ENCODE measurements at regions not wholly inside any gene's neighbourhood (a gene's known extent, or its start where the extent isn't known, plus 50 kb on each side); places are given as distances from the start of the nearest gene placed in this dataset.

DNA sequence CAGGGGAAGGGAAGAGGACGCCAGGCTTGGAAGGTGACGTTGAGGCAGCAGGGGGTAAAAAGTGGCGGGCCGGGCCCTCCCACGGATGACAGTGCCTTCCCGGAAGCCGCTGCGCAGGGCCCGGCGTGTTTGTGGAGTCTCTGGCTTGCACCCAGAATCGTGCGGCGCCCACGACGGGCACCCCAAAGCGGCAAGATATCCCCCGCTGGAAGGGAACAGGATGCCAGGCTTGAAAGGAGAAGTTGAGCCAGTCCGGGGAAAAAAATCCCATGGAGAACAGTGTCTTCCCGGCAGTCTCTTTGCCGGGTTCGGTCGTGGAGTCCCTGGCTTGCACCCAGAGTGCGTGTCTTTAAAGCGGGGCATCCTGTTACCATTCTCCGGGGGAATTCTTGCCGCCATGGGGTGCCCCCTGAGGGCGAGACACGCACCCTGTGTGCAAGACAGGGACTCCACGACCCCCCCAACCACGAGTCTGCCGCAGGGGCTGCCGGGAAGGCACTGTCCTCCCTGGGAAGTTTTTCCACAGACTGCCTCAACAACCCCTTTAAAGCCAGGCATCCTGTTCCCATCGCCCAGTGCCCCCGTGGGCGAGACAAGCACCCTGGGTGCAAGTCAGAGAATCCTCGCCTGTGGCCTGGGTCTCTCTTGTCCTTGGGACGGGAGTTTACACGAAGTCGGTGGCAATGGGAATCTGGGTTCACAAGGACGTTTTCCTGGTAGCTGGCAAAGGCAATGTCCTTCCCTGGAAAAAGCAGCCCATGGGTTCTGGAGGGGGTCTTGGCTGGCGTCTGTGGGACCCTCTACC, 156.1 kb upstream of the ALG10B start:
- TF ChIP-seq EZH2 (IDR thresholded peaks at IDR 0.05) (no peak), EZH2phosphoT487 (IDR thresholded peaks at IDR 0.05) (no peak)
- TF ChIP-seq, protein P1, sequence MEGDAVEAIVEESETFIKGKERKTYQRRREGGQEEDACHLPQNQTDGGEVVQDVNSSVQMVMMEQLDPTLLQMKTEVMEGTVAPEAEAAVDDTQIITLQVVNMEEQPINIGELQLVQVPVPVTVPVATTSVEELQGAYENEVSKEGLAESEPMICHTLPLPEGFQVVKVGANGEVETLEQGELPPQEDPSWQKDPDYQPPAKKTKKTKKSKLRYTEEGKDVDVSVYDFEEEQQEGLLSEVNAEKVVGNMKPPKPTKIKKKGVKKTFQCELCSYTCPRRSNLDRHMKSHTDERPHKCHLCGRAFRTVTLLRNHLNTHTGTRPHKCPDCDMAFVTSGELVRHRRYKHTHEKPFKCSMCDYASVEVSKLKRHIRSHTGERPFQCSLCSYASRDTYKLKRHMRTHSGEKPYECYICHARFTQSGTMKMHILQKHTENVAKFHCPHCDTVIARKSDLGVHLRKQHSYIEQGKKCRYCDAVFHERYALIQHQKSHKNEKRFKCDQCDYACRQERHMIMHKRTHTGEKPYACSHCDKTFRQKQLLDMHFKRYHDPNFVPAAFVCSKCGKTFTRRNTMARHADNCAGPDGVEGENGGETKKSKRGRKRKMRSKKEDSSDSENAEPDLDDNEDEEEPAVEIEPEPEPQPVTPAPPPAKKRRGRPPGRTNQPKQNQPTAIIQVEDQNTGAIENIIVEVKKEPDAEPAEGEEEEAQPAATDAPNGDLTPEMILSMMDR (IDR thresholded peaks at IDR 0.05) = no peak
- no peaks in the 10 kb centered on the region for H3K36me3 ChIP-seq
- Mint-ChIP-seq H3K9me3 (peaks cover 49% of the 10 kb centered on the region), H3K27ac (no peak overlapping the region), H3K4me3 (no peak overlapping the region), H3K27me3 (ENCODE audit: insufficient read depth, low read depth) (peaks cover 2% of the 10 kb centered on the region), H3K4me1 (no peaks in the 10 kb centered on the region), H3K36me3 (no peaks in the 10 kb centered on the region)
- no peaks in the 10 kb centered on the region for H3K27me3 ChIP-seq
- no peaks in the 10 kb centered on the region for H3K9me3 ChIP-seq (ENCODE audit: low read depth)
- H3K27ac ChIP-seq = no peak overlapping the region
- H3K4me2 ChIP-seq = no peak overlapping the region
- no peak overlapping the region for H2AFZ ChIP-seq (replicated peaks)
- H3K4me3 ChIP-seq = no peak overlapping the region
- H3F3A ChIP-seq (ENCODE audit: low read depth) = no peaks in the 10 kb centered on the region
- no peaks in the 10 kb centered on the region for H3K4me1 ChIP-seq
- no peaks in the 10 kb centered on the region for H4K20me1 ChIP-seq (ENCODE audit: low read depth)
- no peak for DNase-seq (ENCODE audit: low spot score)
- no peaks in the 10 kb centered on the region for H3K79me2 ChIP-seq (ENCODE audit: low read depth)
- H3K9ac ChIP-seq = no peak overlapping the region

DNA sequence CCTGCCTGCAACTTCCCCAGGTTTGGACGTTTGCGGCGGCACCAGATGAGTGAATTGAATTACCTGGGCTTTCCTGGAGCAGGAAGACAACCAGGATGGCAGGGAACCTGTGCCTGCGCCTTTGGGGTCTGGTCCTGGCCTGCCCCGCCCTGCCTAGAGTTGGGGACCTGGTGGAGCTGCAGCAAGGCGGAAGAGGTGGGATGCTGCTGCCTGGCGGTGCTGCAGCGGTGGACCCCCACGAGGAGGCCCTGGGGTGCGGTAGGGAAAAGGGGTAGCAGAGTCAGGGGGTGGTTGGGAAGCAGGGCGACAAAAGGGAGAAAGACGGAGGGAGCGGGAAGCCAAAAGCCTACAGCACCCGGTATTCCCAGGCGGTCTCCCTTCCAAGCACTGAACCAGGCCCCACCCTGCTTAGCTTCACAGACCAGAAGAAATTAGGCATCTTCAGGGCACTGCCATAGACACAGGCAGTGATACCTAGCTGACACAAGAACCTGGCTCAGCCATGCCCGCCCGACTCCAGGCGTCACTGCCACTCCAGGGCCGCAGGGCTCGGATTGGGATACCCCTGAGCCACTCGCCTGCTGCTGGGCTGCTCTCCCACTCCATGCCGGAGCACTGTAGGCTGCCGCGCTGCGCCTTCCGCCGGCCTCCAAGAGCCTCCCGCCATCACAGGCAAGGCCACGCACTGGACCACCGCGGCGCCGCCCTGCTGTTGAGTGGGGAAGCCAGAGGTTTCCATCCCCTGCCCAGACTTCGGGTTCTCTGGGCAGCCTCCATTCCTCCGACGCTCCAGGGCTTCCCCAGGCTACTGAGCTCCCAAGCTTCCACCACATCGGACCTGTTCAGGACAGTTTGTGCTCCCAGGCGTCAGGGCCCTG, 155.2 kb upstream of the ALG10B start:
- H3K9ac ChIP-seq = no peak overlapping the region
- no peaks in the 10 kb centered on the region for H3K36me3 ChIP-seq
- no peak overlapping the region for H2AFZ ChIP-seq (replicated peaks)
- H3K4me3 Mint-ChIP-seq = no peak overlapping the region
- no peaks in the 10 kb centered on the region for H3K9me3 ChIP-seq (ENCODE audit: low read depth)
- DNase-seq (ENCODE audit: low spot score) = no peak
- no peak for TF ChIP-seq EZH2 (IDR thresholded peaks at IDR 0.05)
- TF ChIP-seq EZH2phosphoT487 (IDR thresholded peaks at IDR 0.05) = no peak
- TF ChIP-seq, protein P1 (IDR thresholded peaks at IDR 0.05) = no peak
- no peak overlapping the region for H3K4me2 ChIP-seq
- H3K27ac Mint-ChIP-seq = no peak overlapping the region
- H3K4me3 ChIP-seq = no peak overlapping the region
- no peaks in the 10 kb centered on the region for H3K4me1 Mint-ChIP-seq
- H3K36me3 Mint-ChIP-seq = no peaks in the 10 kb centered on the region
- H3F3A ChIP-seq (ENCODE audit: low read depth) = no peaks in the 10 kb centered on the region
- H4K20me1 ChIP-seq (ENCODE audit: low read depth) = no peaks in the 10 kb centered on the region
- no peaks in the 10 kb centered on the region for H3K4me1 ChIP-seq
- no peaks in the 10 kb centered on the region for H3K79me2 ChIP-seq (ENCODE audit: low read depth)
- H3K9me3 Mint-ChIP-seq = peaks cover 53% of the 10 kb centered on the region
- peaks cover 2% of the 10 kb centered on the region for H3K27me3 Mint-ChIP-seq (ENCODE audit: insufficient read depth, low read depth)
- no peak overlapping the region for H3K27ac ChIP-seq
- H3K27me3 ChIP-seq = no peaks in the 10 kb centered on the region

DNA sequence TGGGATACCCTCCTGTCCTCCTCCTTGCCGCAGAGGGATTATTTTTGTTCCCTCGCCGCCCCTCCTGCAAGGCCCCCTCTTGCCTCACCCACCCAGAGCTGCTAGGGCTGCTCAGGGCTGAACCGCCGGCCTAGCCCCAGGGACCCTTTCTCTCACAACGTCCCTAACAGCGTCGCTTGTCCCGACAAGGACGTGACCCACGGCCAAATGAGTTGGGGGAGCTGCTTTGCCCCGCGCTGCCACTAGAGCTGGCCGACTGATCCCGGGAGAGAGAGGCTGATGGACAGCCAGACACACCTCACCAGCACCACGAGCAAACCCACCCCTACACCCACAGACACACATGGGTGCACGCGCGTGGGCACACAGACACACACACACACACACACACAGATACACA, 154.6 kb upstream of the ALG10B start:
- Histone ChIP-seq H3K9ac (no peak overlapping the region), H3K27me3 (no peaks in the 10 kb centered on the region), H3K4me2 (no peak overlapping the region), H3K79me2 (ENCODE audit: low read depth) (no peaks in the 10 kb centered on the region), H2AFZ (replicated peaks) (no peak overlapping the region), H4K20me1 (ENCODE audit: low read depth) (no peaks in the 10 kb centered on the region), H3K4me3 (no peak overlapping the region), H3F3A (ENCODE audit: low read depth) (no peaks in the 10 kb centered on the region), H3K36me3 (no peaks in the 10 kb centered on the region), H3K4me1 (no peaks in the 10 kb centered on the region), H3K27ac (no peak overlapping the region), H3K9me3 (ENCODE audit: low read depth) (peaks cover 3% of the 10 kb centered on the region)
- peaks cover 53% of the 10 kb centered on the region for H3K9me3 Mint-ChIP-seq
- no peaks in the 10 kb centered on the region for H3K4me1 Mint-ChIP-seq
- no peaks in the 10 kb centered on the region for H3K36me3 Mint-ChIP-seq
- peaks cover 2% of the 10 kb centered on the region for H3K27me3 Mint-ChIP-seq (ENCODE audit: insufficient read depth, low read depth)
- DNase-seq (ENCODE audit: low spot score) = no peak
- no peak overlapping the region for H3K4me3 Mint-ChIP-seq
- TF ChIP-seq EZH2 (IDR thresholded peaks at IDR 0.05) (no peak), EZH2phosphoT487 (IDR thresholded peaks at IDR 0.05) (no peak)
- TF ChIP-seq, protein P1 (IDR thresholded peaks at IDR 0.05) = no peak
- no peak overlapping the region for H3K27ac Mint-ChIP-seq
